GM10248 (cell line): ENCODE measurements at regions not wholly inside any gene's neighbourhood (a gene's known extent, or its start where the extent isn't known, plus 50 kb on each side); places are given as distances from the start of the nearest gene placed in this dataset.

Experiments used
- CTCF ChIA-PET: fragments of 300-600 bp; sonication (Branson Sonifier 250); formaldehyde crosslinking; extraction: SDS; loops from one replicate; lab custom pipeline; 2021; ENCODE audit warnings: antibody characterized with exemption; lab: Yijun Ruan, JAX
- POLR2A ChIA-PET: fragments of 350-650 bp; sonication (Branson Sonifier 250); formaldehyde crosslinking; extraction: SDS; loops from one replicate; lab custom pipeline; 2020; ENCODE audit warnings: antibody characterized with exemption; lab: Yijun Ruan, JAX
- DNase-seq: peaks from one replicate; pipeline ENCODE4 v3.0.0; 2012; ENCODE audit errors: extremely low spot score
- TF ChIP-seq, protein P1 (sequence below): IDR thresholded peaks from 2 replicates; pipeline ENCODE4 v1.5.1; 2012; ENCODE audit warnings: mild to moderate bottlenecking, low read depth; ENCODE audit errors: extremely low read depth, missing control alignments, control extremely low read depth

DNA sequence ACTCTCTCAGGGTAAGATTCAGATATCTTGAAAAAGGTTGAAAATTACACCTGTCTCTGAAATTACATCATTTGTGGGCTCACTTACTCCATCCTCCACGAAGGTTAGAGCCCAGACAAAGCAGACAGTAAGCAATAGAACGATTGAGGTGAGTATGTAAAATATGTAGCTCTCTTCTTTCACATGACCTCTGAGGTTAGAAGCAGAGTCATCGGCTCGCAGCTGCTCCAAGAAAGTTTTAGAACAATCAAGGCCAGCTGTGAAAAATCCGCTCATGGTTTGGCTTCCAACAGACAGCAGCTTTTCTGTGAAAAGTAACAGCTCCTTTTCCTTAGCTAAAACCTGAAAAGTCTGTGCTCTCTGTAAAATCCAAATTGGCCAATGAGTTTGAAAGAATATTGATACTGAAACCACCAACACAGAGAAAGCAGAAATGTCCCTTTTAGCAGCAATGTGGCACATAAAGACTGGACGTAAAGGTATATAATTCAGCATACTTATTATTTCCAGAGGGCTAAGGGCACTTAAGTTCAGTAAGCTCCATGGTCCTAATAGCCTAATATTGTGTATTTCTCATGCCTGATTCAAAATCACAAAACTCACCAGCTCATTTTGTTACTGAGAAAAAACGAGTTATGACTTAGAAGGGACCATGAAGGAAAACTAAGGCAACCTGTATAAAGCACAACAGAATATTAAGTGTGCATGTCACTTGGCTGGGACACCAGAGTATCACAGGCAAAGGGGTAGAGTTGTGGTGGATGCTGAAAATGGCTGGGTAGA lies 78.2 kb downstream of the FAM76B start:
- TF ChIP-seq, protein P1, sequence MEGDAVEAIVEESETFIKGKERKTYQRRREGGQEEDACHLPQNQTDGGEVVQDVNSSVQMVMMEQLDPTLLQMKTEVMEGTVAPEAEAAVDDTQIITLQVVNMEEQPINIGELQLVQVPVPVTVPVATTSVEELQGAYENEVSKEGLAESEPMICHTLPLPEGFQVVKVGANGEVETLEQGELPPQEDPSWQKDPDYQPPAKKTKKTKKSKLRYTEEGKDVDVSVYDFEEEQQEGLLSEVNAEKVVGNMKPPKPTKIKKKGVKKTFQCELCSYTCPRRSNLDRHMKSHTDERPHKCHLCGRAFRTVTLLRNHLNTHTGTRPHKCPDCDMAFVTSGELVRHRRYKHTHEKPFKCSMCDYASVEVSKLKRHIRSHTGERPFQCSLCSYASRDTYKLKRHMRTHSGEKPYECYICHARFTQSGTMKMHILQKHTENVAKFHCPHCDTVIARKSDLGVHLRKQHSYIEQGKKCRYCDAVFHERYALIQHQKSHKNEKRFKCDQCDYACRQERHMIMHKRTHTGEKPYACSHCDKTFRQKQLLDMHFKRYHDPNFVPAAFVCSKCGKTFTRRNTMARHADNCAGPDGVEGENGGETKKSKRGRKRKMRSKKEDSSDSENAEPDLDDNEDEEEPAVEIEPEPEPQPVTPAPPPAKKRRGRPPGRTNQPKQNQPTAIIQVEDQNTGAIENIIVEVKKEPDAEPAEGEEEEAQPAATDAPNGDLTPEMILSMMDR: no peak
- POLR2A ChIA-PET: no interaction called here
- CTCF ChIA-PET: interaction anchor here (0.7 to 20.2 kb wide), 13 partner anchors 9 to 573 kb away, joined by 3 to 391 read pairs (median 3); no protein-coding TSS in a partner anchor
- peak; percentile 16 for DNase-seq

DNA sequence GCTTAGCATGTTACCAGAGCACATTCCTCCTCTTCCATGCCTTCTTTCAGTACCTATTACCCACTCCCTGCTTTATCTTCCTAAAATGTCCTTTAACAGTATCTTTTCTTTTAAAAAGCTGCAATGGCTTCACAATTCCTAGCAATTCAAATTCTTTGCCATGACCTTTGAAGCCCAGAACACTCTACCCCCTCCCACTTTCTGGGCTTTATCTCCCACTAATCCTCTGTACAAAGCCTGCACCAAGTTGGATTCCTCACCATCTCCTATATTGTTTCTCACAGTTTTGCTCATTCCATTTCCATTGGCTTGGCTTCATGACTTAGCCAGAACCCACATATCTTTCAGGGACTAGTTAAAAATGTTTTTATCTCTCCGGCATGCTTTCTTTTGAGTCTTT lies 80.9 kb downstream of the FAM76B start:
- TF ChIP-seq, protein P1: no peak
- CTCF ChIA-PET: interaction anchor here (0.7 to 20.2 kb wide), 9 partner anchors 9 to 555 kb away, joined by 3 to 391 read pairs (median 3); no protein-coding TSS in a partner anchor
- no peak for DNase-seq
- POLR2A ChIA-PET: no interaction called here

DNA sequence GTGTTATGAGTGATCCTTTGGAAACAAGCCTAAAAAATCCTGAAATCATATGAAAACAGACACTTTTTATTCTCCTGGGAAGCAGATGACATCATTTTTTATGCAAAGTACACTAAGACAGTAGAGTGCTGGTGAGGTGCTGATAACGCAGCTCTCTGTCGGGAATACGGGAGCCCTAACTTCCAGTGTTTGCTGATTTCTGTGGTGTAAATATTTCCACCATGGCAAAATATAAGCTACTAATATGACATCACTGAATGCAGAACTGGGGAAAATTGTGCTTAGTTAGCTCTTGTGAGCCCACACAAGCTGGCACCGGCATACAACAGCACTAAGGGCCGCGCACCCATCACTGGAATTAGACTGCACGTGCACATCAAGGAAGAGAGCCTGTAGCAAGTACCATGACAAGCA lies 82.6 kb downstream of the FAM76B start:
- no peak for DNase-seq
- TF ChIP-seq, protein P1: no peak
- ChIA-PET CTCF (interaction anchor here (1.2 to 20.2 kb wide), 10 partner anchors 9 to 614 kb away, joined by 3 to 391 read pairs (median 12); no protein-coding TSS in a partner anchor), POLR2A (no interaction called here)

DNA sequence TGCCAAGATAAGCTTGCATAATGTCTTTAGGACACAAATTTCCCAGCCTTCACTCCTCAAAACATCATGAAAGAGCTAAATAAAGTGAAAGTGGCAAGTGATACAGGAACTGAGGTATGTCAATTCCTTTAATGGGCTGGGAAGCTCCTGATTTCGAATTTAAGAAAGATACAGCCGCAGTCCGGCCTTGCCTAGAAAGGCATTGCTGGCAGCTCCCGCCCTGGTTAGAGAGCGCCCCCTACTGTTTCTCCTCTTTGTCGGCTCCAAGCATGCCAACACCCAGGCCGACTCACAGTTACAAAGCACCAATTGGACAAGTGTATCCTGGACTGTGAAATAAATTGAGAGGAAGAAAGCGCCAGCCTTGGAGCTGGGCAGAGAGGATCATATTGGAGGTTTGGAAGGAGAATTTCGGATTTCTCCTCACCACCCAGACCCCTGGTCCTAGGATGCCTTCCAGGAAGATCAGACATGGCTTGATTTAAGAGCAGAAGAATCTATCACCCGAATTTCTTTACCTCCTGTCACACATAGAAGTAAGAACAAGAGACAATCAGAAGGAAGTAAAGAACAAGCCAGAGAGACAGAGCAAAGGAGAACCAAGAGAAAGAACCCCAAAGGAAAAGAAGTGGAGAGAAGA lies 84.0 kb downstream of the FAM76B start:
- ChIA-PET POLR2A (interaction anchor here (0.7 kb wide), 1 partner anchor 474 kb away, joined by 3 read pairs; the partner anchor contains the start of gene SESN3), CTCF (interaction anchor here (0.6 to 20.2 kb wide), 70 partner anchors 11 to 1079 kb away, joined by 3 to 391 read pairs (median 4); partner anchors contain the start of gene SRSF8)
- TF ChIP-seq, protein P1: peak; percentile 91
- peak; percentile 61 for DNase-seq

DNA sequence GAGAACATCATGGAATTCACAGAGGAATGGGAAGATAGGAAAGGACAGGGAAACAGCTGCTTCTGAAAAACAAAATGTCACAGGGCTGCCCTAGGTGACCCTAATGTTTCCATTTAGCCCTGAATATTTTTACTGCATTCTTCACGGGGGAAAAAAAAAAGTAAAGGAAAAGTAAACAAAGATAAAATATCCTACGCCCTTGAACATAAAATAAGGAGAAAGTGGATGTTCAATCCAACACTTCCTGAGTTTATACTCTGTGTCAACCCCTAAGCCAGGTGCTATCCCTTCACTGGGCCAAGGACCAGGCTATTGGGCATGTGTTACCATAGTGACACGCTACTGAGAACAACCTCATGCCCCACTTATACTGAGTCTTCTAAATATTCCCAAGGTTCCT lies 84.7 kb downstream of the FAM76B start:
- POLR2A ChIA-PET: interaction anchor here (0.7 kb wide), 1 partner anchor 473 kb away, joined by 3 read pairs; the partner anchor contains the start of gene SESN3
- TF ChIP-seq, protein P1: no peak
- no peak for DNase-seq
- CTCF ChIA-PET: interaction anchor here (0.6 to 20.2 kb wide), 69 partner anchors 12 to 1078 kb away, joined by 3 to 391 read pairs (median 4); partner anchors contain the start of gene SRSF8

DNA sequence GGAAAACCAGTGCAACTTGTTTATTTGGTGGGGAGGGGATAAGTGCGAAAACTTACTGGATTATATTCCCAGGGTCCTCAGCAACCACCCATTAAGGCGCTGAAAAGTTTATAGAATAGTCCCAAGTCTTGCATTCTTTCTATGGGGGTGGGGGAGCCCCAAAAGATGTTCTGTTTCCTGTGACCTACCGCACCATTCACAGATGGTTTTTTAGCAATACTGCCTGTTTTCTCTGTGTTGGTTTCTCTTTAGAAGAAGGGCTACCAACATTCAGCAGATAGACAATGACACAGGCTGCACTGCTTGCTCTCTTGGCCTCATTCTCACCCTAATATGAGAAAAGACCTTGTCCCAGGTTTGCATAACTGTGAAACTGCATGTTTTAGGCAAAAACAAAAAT lies 86.5 kb downstream of the FAM76B start:
- DNase-seq: peak; percentile 13
- TF ChIP-seq, protein P1: no peak
- ChIA-PET POLR2A (interaction anchor here (0.7 kb wide), 1 partner anchor 636 kb away, joined by 4 read pairs; no protein-coding TSS in a partner anchor), CTCF (interaction anchor here (1.0 to 20.2 kb wide), 3 partner anchors 10 to 549 kb away, joined by 3 to 391 read pairs (median 122); no protein-coding TSS in a partner anchor)
